Chondrocyte (in vitro differentiated cells): ENCODE measurements at regions not wholly inside any gene's neighbourhood (a gene's known extent, or its start where the extent isn't known, plus 50 kb on each side); places are given as distances from the start of the nearest gene placed in this dataset.

Experiments
- DNase-seq: peaks from one replicate; pipeline ENCODE4 v3.0.0; 2021; ENCODE audit warnings: mixed read lengths, low spot score
- H3K27ac Mint-ChIP-seq: one replicate; pipeline ENCODE4 v1.8.0; 2021; ENCODE audit warnings: mild to moderate bottlenecking, moderate library complexity, mixed read lengths; ENCODE audit not compliant: unreplicated experiment
- H3K27me3 Mint-ChIP-seq: 2 replicates; pipeline ENCODE4 v1.8.0; 2021; ENCODE audit warnings: low read depth, mixed read lengths
- H3K36me3 Mint-ChIP-seq: 2 replicates; pipeline ENCODE4 v1.8.0; 2021; ENCODE audit warnings: low read depth, mixed read lengths
- H3K4me1 Mint-ChIP-seq: 2 replicates; pipeline ENCODE4 v1.8.0; 2021; ENCODE audit warnings: low read depth, mild to moderate bottlenecking, mixed read lengths
- H3K4me3 Mint-ChIP-seq: one replicate; pipeline ENCODE4 v1.8.0; 2021; ENCODE audit warnings: mild to moderate bottlenecking, moderate library complexity, mixed read lengths; ENCODE audit not compliant: unreplicated experiment
- H3K9me3 Mint-ChIP-seq: 2 replicates; pipeline ENCODE4 v1.8.0; 2021; ENCODE audit warnings: low read depth, mixed read lengths
- TF ChIP-seq, protein P1 (sequence below): fragments of 200-600 bp; sonication (generic); IDR thresholded peaks from 2 replicates; pipeline ENCODE4 v1.5.0; 2021; ENCODE audit warnings: antibody characterized with exemption, mild to moderate bottlenecking, moderate library complexity

DNA sequence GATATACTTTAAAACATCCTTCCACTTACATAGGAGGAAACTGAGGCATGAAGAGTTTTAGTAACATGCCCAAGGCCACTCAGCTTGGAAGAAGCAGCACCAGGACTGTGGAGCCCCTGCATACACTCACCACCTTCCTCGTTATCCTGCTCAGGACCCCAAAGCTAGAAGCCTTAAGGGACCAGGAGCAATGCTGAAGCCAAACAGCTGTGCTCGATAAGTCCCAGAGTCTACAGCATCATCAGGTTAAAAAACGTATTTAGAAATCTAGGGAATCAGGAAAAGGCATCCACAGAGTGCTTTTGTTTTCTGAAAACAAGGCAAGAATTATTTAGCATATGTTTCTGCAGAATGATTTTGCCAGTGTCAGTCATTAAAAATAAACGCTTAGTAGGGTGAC lies 301.7 kb upstream of the ESRRG start:
- no peaks in the 10 kb centered on the region for H3K4me1 Mint-ChIP-seq
- no peaks in the 10 kb centered on the region for H3K9me3 Mint-ChIP-seq
- DNase-seq: no peak
- no peak overlapping the region for H3K27ac Mint-ChIP-seq
- peaks cover 3% of the 10 kb centered on the region for H3K27me3 Mint-ChIP-seq
- no peak overlapping the region for H3K4me3 Mint-ChIP-seq
- TF ChIP-seq, protein P1, sequence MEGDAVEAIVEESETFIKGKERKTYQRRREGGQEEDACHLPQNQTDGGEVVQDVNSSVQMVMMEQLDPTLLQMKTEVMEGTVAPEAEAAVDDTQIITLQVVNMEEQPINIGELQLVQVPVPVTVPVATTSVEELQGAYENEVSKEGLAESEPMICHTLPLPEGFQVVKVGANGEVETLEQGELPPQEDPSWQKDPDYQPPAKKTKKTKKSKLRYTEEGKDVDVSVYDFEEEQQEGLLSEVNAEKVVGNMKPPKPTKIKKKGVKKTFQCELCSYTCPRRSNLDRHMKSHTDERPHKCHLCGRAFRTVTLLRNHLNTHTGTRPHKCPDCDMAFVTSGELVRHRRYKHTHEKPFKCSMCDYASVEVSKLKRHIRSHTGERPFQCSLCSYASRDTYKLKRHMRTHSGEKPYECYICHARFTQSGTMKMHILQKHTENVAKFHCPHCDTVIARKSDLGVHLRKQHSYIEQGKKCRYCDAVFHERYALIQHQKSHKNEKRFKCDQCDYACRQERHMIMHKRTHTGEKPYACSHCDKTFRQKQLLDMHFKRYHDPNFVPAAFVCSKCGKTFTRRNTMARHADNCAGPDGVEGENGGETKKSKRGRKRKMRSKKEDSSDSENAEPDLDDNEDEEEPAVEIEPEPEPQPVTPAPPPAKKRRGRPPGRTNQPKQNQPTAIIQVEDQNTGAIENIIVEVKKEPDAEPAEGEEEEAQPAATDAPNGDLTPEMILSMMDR: no peak
- no peaks in the 10 kb centered on the region for H3K36me3 Mint-ChIP-seq

GRCh38 chr1:217021956-217022355 lies 298.7 kb upstream of the ESRRG start:
- H3K9me3 Mint-ChIP-seq: no peaks in the 10 kb centered on the region
- no peaks in the 10 kb centered on the region for H3K36me3 Mint-ChIP-seq
- no peak for DNase-seq

GRCh38 chr1:217021400-217021799 lies 298.2 kb upstream of the ESRRG start:
- H3K27ac Mint-ChIP-seq: no peak overlapping the region
- peaks cover 12% of the 10 kb centered on the region for H3K27me3 Mint-ChIP-seq
- DNase-seq: no peak
- H3K36me3 Mint-ChIP-seq: no peaks in the 10 kb centered on the region
- no peaks in the 10 kb centered on the region for H3K9me3 Mint-ChIP-seq
- no peak overlapping the region for H3K4me3 Mint-ChIP-seq
- no peaks in the 10 kb centered on the region for H3K4me1 Mint-ChIP-seq
- TF ChIP-seq, protein P1: no peak

More at GRCh38 chr1:217021956-217022355, 298.7 kb upstream of the ESRRG start:
- no peak overlapping the region for H3K4me3 Mint-ChIP-seq
- H3K27ac Mint-ChIP-seq: no peak overlapping the region
- TF ChIP-seq, protein P1: no peak
- H3K27me3 Mint-ChIP-seq: peaks cover 10% of the 10 kb centered on the region
- H3K4me1 Mint-ChIP-seq: no peaks in the 10 kb centered on the region

GRCh38 chr1:217019475-217019874 lies 296.2 kb upstream of the ESRRG start:
- Mint-ChIP-seq H3K9me3 (no peaks in the 10 kb centered on the region), H3K4me3 (no peak overlapping the region), H3K36me3 (no peaks in the 10 kb centered on the region), H3K27ac (no peak overlapping the region), H3K4me1 (no peaks in the 10 kb centered on the region), H3K27me3 (peaks cover 15% of the 10 kb centered on the region)
- DNase-seq: no peak
- TF ChIP-seq, protein P1: no peak

DNA sequence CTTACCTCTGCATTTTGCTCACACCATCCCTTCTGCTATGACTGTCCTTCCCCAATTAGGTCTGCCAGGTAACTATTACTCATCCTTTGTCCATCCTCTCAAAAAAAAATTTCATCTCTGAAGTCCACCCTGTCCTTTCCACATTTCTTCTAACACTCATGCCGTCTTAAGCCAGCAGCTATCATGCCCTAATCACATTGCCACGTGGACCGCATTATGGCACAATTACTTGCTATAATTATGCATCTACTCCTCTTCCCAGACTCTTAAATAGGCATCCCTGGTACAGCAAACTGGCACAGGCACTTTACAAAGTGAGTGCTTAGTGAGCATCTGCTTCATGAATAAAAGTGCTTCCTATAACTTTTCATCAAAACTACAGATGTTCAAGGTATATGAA lies 295.4 kb upstream of the ESRRG start:
- Mint-ChIP-seq H3K27me3 (peaks cover 15% of the 10 kb centered on the region), H3K4me1 (no peaks in the 10 kb centered on the region), H3K36me3 (no peaks in the 10 kb centered on the region), H3K9me3 (no peaks in the 10 kb centered on the region), H3K27ac (no peak overlapping the region), H3K4me3 (no peak overlapping the region)
- no peak for DNase-seq
- TF ChIP-seq, protein P1: no peak
